Ascending aorta (tissue), 2 donors: ENCODE measurements at regions not wholly inside any gene's neighbourhood (a gene's known extent, or its start where the extent isn't known, plus 50 kb on each side); places are given as distances from the start of the nearest gene placed in this dataset.

ENCODE experiments used
- DNase-seq, 2 donors: peaks; one replicate each; pipeline ENCODE4 v3.0.0-alpha.2; 2019; ENCODE audit warnings: low spot score in 2 of 2
- H3K27ac ChIP-seq, 2 donors: fragments of 200-600 bp; sonication (generic); one replicate each; pipeline ENCODE4 v1.5.1; 2016 to 2017; ENCODE audit warnings: mild to moderate bottlenecking in 1 of 2
- H3K27me3 ChIP-seq: fragments of 200-600 bp; sonication (generic); one replicate; pipeline ENCODE4 v1.5.1; 2017
- H3K36me3 ChIP-seq, 2 donors: fragments of 200-600 bp; sonication (generic); one replicate each; pipeline ENCODE4 v1.5.1; 2016
- H3K4me1 ChIP-seq, 2 donors: fragments of 200-600 bp; sonication (generic); one replicate each; pipeline ENCODE4 v1.5.1; 2016 to 2017; ENCODE audit warnings: mild to moderate bottlenecking in 1 of 2
- H3K4me3 ChIP-seq, 2 donors: fragments of 200-600 bp; sonication (generic); one replicate each; pipeline ENCODE4 v1.5.1; 2016 to 2017; ENCODE audit warnings: mild to moderate bottlenecking in 1 of 2
- H3K9me3 ChIP-seq, 2 donors: fragments of 200-600 bp; sonication (generic); one replicate each; pipeline ENCODE4 v1.5.1; 2016
- CTCF ChIP-seq, 3 experiments: fragments of 200-600 bp in 2 of 3; fragments of 450-650 bp in 1 of 3; sonication (generic) in 2 of 3; IDR thresholded peaks; one replicate each; pipeline ENCODE4 v1.5.1; 2016 to 2019; ENCODE audit warnings: antibody characterized with exemption in 3 of 3, mild to moderate bottlenecking in 1 of 3, moderate library complexity in 1 of 3
- intact Hi-C: fragments of 100-400 bp; cut with DNase I; formaldehyde crosslinking; loops from one replicate; pipeline ENCODE4 v1.15.1; 2023

GRCh38 chr10:78260680-78261079, 227.0 kb downstream of the RPS24 start:
- TF ChIP-seq CTCF (IDR thresholded peaks at IDR 0.05), result no peak
- no peak overlapping the region for H3K27ac ChIP-seq

GRCh38 chr10:78261291-78261690, 227.6 kb downstream of the RPS24 start:
- Histone ChIP-seq H3K9me3 (no peaks in the 10 kb centered on the region), H3K4me3 (no peak overlapping the region), H3K36me3 (no peaks in the 10 kb centered on the region), H3K27ac (no peak overlapping the region), H3K27me3 (no peaks in the 10 kb centered on the region), H3K4me1 (peaks cover 0 to 4% of the 10 kb centered on the region in 2 donors)
- no peak for TF ChIP-seq CTCF (IDR thresholded peaks at IDR 0.05)
- intact Hi-C loops, result no loop called here
- no peak for DNase-seq

More at GRCh38 chr10:78260680-78261079, 227.0 kb downstream of the RPS24 start:
- H3K9me3 ChIP-seq, result no peaks in the 10 kb centered on the region
- no peaks in the 10 kb centered on the region for H3K36me3 ChIP-seq
- H3K4me3 ChIP-seq, result no peak overlapping the region
- DNase-seq, result no peak
- H3K27me3 ChIP-seq, result no peaks in the 10 kb centered on the region
- peaks cover 0 to 8% of the 10 kb centered on the region in 2 donors for H3K4me1 ChIP-seq
- intact Hi-C loops, result no loop called here

- no peaks in the 10 kb centered on the region for H3K27me3 ChIP-seq
- H3K9me3 ChIP-seq, result no peaks in the 10 kb centered on the region
- H3K4me3 ChIP-seq, result no peak overlapping the region
- no peak for DNase-seq
- H3K27ac ChIP-seq, result no peak overlapping the region
- intact Hi-C loops, result no loop called here
- no peaks in the 10 kb centered on the region for H3K4me1 ChIP-seq
- no peaks in the 10 kb centered on the region for H3K36me3 ChIP-seq
- TF ChIP-seq CTCF (IDR thresholded peaks at IDR 0.05), result no peak
Observed at GRCh38 chr10:78262860-78263259, 229.2 kb downstream of the RPS24 start.

GRCh38 chr10:78263521-78263988, 229.9 kb downstream of the RPS24 start:
- H3K4me1 ChIP-seq, result no peaks in the 10 kb centered on the region
- H3K27ac ChIP-seq, result no peak overlapping the region
- H3K27me3 ChIP-seq, result no peaks in the 10 kb centered on the region
- intact Hi-C loops, result no loop called here
- no peak for DNase-seq
- no peak for TF ChIP-seq CTCF (IDR thresholded peaks at IDR 0.05)
- H3K36me3 ChIP-seq, result no peaks in the 10 kb centered on the region
- H3K9me3 ChIP-seq, result no peaks in the 10 kb centered on the region
- H3K4me3 ChIP-seq, result no peak overlapping the region

GRCh38 chr10:78264361-78264760, 230.7 kb downstream of the RPS24 start:
- Histone ChIP-seq H3K4me1 (no peaks in the 10 kb centered on the region), H3K4me3 (no peak overlapping the region), H3K36me3 (no peaks in the 10 kb centered on the region), H3K27me3 (no peaks in the 10 kb centered on the region), H3K27ac (no peak overlapping the region), H3K9me3 (no peaks in the 10 kb centered on the region)
- DNase-seq, result no peak
- intact Hi-C loops, result no loop called here
- TF ChIP-seq CTCF (IDR thresholded peaks at IDR 0.05), result no peak
